H9 (cell line): ENCODE measurements at regions not wholly inside any gene's neighbourhood (a gene's known extent, or its start where the extent isn't known, plus 50 kb on each side); places are given as distances from the start of the nearest gene placed in this dataset.

Experiments
- DNase-seq: peaks from one replicate; pipeline ENCODE4 v3.0.0-alpha.2; 2017
- H2AFZ ChIP-seq: one replicate; pipeline ENCODE4 v1.6.1; 2013; ENCODE audit warnings: mild to moderate bottlenecking, low read length, control low read depth, moderate library complexity
- H2AK5ac ChIP-seq: 2 replicates; pipeline ENCODE4 v1.6.1; 2013; ENCODE audit warnings: low read length, control low read depth, mixed read lengths; ENCODE audit not compliant: insufficient read length
- H2BK120ac ChIP-seq: one replicate; pipeline ENCODE4 v1.6.1; 2013; ENCODE audit warnings: low read depth, mild to moderate bottlenecking, low read length, control low read depth, inconsistent platforms; ENCODE audit not compliant: poor library complexity, severe bottlenecking
- H2BK12ac ChIP-seq: 2 replicates; pipeline ENCODE4 v1.6.1; 2013; ENCODE audit warnings: low read length, control low read depth, mixed read lengths, low read depth; ENCODE audit not compliant: insufficient read length
- H2BK15ac ChIP-seq: 2 replicates; pipeline ENCODE4 v1.6.1; 2013; ENCODE audit warnings: low read depth, low read length, control low read depth
- H2BK20ac ChIP-seq: one replicate; pipeline ENCODE4 v1.6.1; 2013; ENCODE audit warnings: low read depth, mild to moderate bottlenecking, low read length, control low read depth, inconsistent platforms; ENCODE audit not compliant: poor library complexity, severe bottlenecking
- H2BK5ac ChIP-seq: 2 replicates; pipeline ENCODE4 v1.6.1; 2013; ENCODE audit warnings: low read length, control low read depth, mixed read lengths; ENCODE audit not compliant: insufficient read length
- H3K14ac ChIP-seq: 2 replicates; pipeline ENCODE4 v1.6.1; 2013; ENCODE audit warnings: low read length, control low read depth; ENCODE audit not compliant: insufficient read depth
- H3K18ac ChIP-seq: 2 replicates; pipeline ENCODE4 v1.6.1; 2013; ENCODE audit warnings: low read depth, mild to moderate bottlenecking, mixed read lengths, low read length, control low read depth; ENCODE audit not compliant: insufficient read length
- H3K23ac ChIP-seq: 2 replicates; pipeline ENCODE4 v1.6.1; 2013; ENCODE audit warnings: low read length, control low read depth, mixed read lengths, low read depth; ENCODE audit not compliant: insufficient read length
- H3K23me2 ChIP-seq: 2 replicates; pipeline ENCODE4 v1.6.1; 2013; ENCODE audit warnings: low read depth, mild to moderate bottlenecking, mixed read lengths, low read length, control low read depth; ENCODE audit not compliant: insufficient read length, poor library complexity, severe bottlenecking
- H3K27ac ChIP-seq: 2 replicates; pipeline ENCODE4 v1.5.1; 2013; ENCODE audit warnings: low read length, control low read depth, mixed read lengths, low read depth; ENCODE audit not compliant: insufficient read length
- H3K27me3 ChIP-seq: 2 replicates; pipeline ENCODE4 v1.6.1; 2013; ENCODE audit warnings: low read length, control low read depth, inconsistent platforms; ENCODE audit not compliant: insufficient read depth
- H3K4ac ChIP-seq: 2 replicates; pipeline ENCODE4 v1.6.1; 2013; ENCODE audit warnings: low read depth, mild to moderate bottlenecking, control low read depth, inconsistent platforms, low read length, moderate library complexity
- H3K4me1 ChIP-seq: 2 replicates; pipeline ENCODE4 v1.6.1; 2013; ENCODE audit warnings: low read length, control low read depth, inconsistent platforms; ENCODE audit not compliant: insufficient read depth
- H3K4me2 ChIP-seq: 2 replicates; pipeline ENCODE4 v1.6.1; 2013; ENCODE audit warnings: low read length, control low read depth, mixed read lengths; ENCODE audit not compliant: insufficient read length, insufficient read depth
- H3K56ac ChIP-seq: 2 replicates; pipeline ENCODE4 v1.6.1; 2013; ENCODE audit warnings: low read depth, mild to moderate bottlenecking, mixed read lengths, low read length, control low read depth; ENCODE audit not compliant: insufficient read length
- H3K79me1 ChIP-seq: 2 replicates; pipeline ENCODE4 v1.6.1; 2013; ENCODE audit warnings: low read depth, mild to moderate bottlenecking, moderate library complexity, low read length, control low read depth, inconsistent platforms; ENCODE audit not compliant: insufficient read depth, poor library complexity, severe bottlenecking
- H3K79me2 ChIP-seq: 2 replicates; pipeline ENCODE4 v1.6.1; 2013; ENCODE audit warnings: low read length, control low read depth, inconsistent platforms; ENCODE audit not compliant: insufficient read depth
- H3K9ac ChIP-seq: 2 replicates; pipeline ENCODE4 v1.6.1; 2013; ENCODE audit warnings: low read length, control low read depth, mixed read lengths; ENCODE audit not compliant: insufficient read length; ENCODE audit errors: extremely low read depth
- H3K9me3 ChIP-seq: one replicate; pipeline ENCODE4 v1.6.1; 2013; ENCODE audit warnings: low read depth, low read length, inconsistent platforms; ENCODE audit not compliant: control insufficient read depth
- H3T11ph ChIP-seq: one replicate; pipeline ENCODE4 v1.6.1; 2013; ENCODE audit warnings: mild to moderate bottlenecking, low read length, control low read depth, inconsistent platforms
- H4K20me1 ChIP-seq: one replicate; pipeline ENCODE4 v1.6.1; 2013; ENCODE audit not compliant: control insufficient read depth, insufficient read length, insufficient read depth
- H4K5ac ChIP-seq: 2 replicates; pipeline ENCODE4 v1.6.1; 2013; ENCODE audit warnings: low read depth, mild to moderate bottlenecking, mixed read lengths, low read length, control low read depth; ENCODE audit not compliant: insufficient read length
- H4K8ac ChIP-seq: replicated peaks from 2 replicates; pipeline ENCODE4 v1.6.1; 2013; ENCODE audit warnings: low read length, control low read depth, mixed read lengths, low read depth; ENCODE audit not compliant: insufficient read length
- H4K91ac ChIP-seq: 2 replicates; pipeline ENCODE4 v1.6.1; 2013; ENCODE audit warnings: low read depth, mild to moderate bottlenecking, moderate library complexity, mixed read lengths, low read length, control low read depth; ENCODE audit not compliant: insufficient read length
- H3K27ac Mint-ChIP-seq, 3 experiments: 2 replicates in 2 of 3; 3 replicates in 1 of 3; pipeline ENCODE4 v1.8.0; 2020 to 2021; ENCODE audit warnings: mixed read lengths in 3 of 3, mild to moderate bottlenecking in 1 of 3, moderate library complexity in 1 of 3
- H3K27me3 Mint-ChIP-seq: 2 replicates; pipeline ENCODE4 v1.8.0; 2021; ENCODE audit warnings: low read depth, mild to moderate bottlenecking, moderate library complexity, mixed read lengths
- H3K36me3 Mint-ChIP-seq, 3 experiments: 2 replicates in 2 of 3; 3 replicates in 1 of 3; pipeline ENCODE4 v1.8.0; 2020 to 2021; ENCODE audit warnings: low read depth in 3 of 3, mixed read lengths in 3 of 3; ENCODE audit not compliant: insufficient read depth in 1 of 3
- H3K4me1 Mint-ChIP-seq, 2 experiments: 2 replicates each; pipeline ENCODE4 v1.8.0; 2020; ENCODE audit warnings: mixed read lengths in 2 of 2
- H3K4me3 Mint-ChIP-seq, 2 experiments: 2 replicates in 1 of 2; 3 replicates in 1 of 2; pipeline ENCODE4 v1.8.0; 2020 to 2021; ENCODE audit warnings: mild to moderate bottlenecking in 2 of 2, mixed read lengths in 2 of 2, moderate library complexity in 1 of 2
- H3K9me3 Mint-ChIP-seq, 2 experiments: 2 replicates in 1 of 2; 3 replicates in 1 of 2; pipeline ENCODE4 v1.8.0; 2020; ENCODE audit warnings: mild to moderate bottlenecking in 2 of 2, mixed read lengths in 2 of 2, moderate library complexity in 1 of 2
- CTCF ChIP-seq: fragments of 200-600 bp; sonication (generic); conservative IDR thresholded peaks from 3 replicates; pipeline ENCODE4 v1.8.0; 2021; ENCODE audit warnings: antibody characterized with exemption, mild to moderate bottlenecking
- WGBS: extraction: QIAGEN DNeasy Blood & Tissue Kit; methylation state at CpG from one replicate; pipeline ENCODE4 v1.1.7; 2013; ENCODE audit warnings: missing lambda C conversion rate, low lambda C conversion rate, mixed read lengths; ENCODE audit not compliant: insufficient read length; ENCODE audit errors: extremely low coverage; 5-methylcytosine and 5-hydroxymethylcytosine counted together

- no peak overlapping the region for H2BK12ac ChIP-seq
- no peaks in the 10 kb centered on the region for H3K9me3 ChIP-seq
- Mint-ChIP-seq H3K9me3 (no peaks in the 10 kb centered on the region; a peak in 1 of 5 replicates), H3K27me3 (no peaks in the 10 kb centered on the region), H3K27ac (no peak overlapping the region), H3K36me3 (no peaks in the 10 kb centered on the region; a peak in 1 of 7 replicates), H3K4me3 (no peak overlapping the region), H3K4me1 (peaks cover 8 to 9% of the 10 kb centered on the region in 2 experiments)
- no peak for TF ChIP-seq CTCF
- H4K5ac ChIP-seq: no peak overlapping the region
- WGBS: no CpG with 5 or more reads among the region's 3 CpGs
- no peak overlapping the region for H2BK5ac ChIP-seq
- no peak overlapping the region for H3K56ac ChIP-seq
- no peaks in the 10 kb centered on the region for H3K27me3 ChIP-seq
- H4K91ac ChIP-seq: no peak overlapping the region
- H4K20me1 ChIP-seq: no peaks in the 10 kb centered on the region
- no peak overlapping the region for H2BK120ac ChIP-seq
- no peak overlapping the region for H2BK15ac ChIP-seq
- no peaks in the 10 kb centered on the region for H3K79me2 ChIP-seq
- H3K27ac ChIP-seq: no peak overlapping the region
- H3K4me2 ChIP-seq: no peak overlapping the region
- H4K8ac ChIP-seq: no peak overlapping the region
- DNase-seq: no peak
- H2AK5ac ChIP-seq: no peak overlapping the region
- H3K4me1 ChIP-seq: no peaks in the 10 kb centered on the region; the same call in 1 of the 2 replicates
- no peak overlapping the region for H3K9ac ChIP-seq
- H3K4ac ChIP-seq: no peak overlapping the region
- no peak overlapping the region for H2BK20ac ChIP-seq
- no peak overlapping the region for H3K14ac ChIP-seq
- no peaks in the 10 kb centered on the region for H3K79me1 ChIP-seq
- H3K23me2 ChIP-seq: no peaks in the 10 kb centered on the region
- no peak overlapping the region for H3T11ph ChIP-seq
- no peak overlapping the region for H3K18ac ChIP-seq
- H3K23ac ChIP-seq: no peak overlapping the region
- no peak overlapping the region for H2AFZ ChIP-seq
Measured at GRCh38 chr5:15353086-15353645, 146.8 kb upstream of the FBXL7 start.
